Liver (tissue), 1 donor: ENCODE measurements at regions not wholly inside any gene's neighbourhood (a gene's known extent, or its start where the extent isn't known, plus 50 kb on each side); places are given as distances from the start of the nearest gene placed in this dataset.

Experiments
- NR2F2 ChIP-seq: IDR thresholded peaks from 2 replicates; pipeline ENCODE4 v1.6.1; 2016; ENCODE audit warnings: antibody characterized with exemption
- SP1 ChIP-seq: IDR thresholded peaks from 2 replicates; pipeline ENCODE4 v1.6.1; 2018; ENCODE audit warnings: antibody characterized with exemption, mild to moderate bottlenecking
- TAF1 ChIP-seq: conservative IDR thresholded peaks from 2 replicates; pipeline ENCODE4 v1.6.1; 2016; ENCODE audit warnings: antibody characterized with exemption, mild to moderate bottlenecking
- donor health status: healthy.

- no peak for TF ChIP-seq SP1
- TF ChIP-seq NR2F2: no peak
- TF ChIP-seq TAF1: no peak
Observed at GRCh38 chr2:121137571-121137970, 147.4 kb downstream of the TFCP2L1 start.
